Adipocyte (in vitro differentiated cells): ENCODE measurements at regions not wholly inside any gene's neighbourhood (a gene's known extent, or its start where the extent isn't known, plus 50 kb on each side); places are given as distances from the start of the nearest gene placed in this dataset.
A peak's percentile ranks its signal among the peaks of the same experiment; 100 is the strongest.

Experiments used
- DNase-seq: peaks from one replicate; pipeline ENCODE4 v3.0.0-alpha.2; 2015; ENCODE audit warnings: low read depth
- H3K27me3 ChIP-seq: replicated peaks from 2 replicates; pipeline ENCODE4 v1.7.0; 2013; ENCODE audit warnings: mild to moderate bottlenecking, low read length, moderate library complexity; ENCODE audit not compliant: control insufficient read depth, insufficient read depth
- H3K36me3 ChIP-seq: 2 replicates; pipeline ENCODE4 v1.7.0; 2013; ENCODE audit warnings: low read length, mild to moderate bottlenecking, moderate library complexity; ENCODE audit not compliant: control insufficient read depth, insufficient read depth, severe bottlenecking
- H3K4me1 ChIP-seq: 2 replicates; pipeline ENCODE4 v1.7.0; 2013; ENCODE audit warnings: mild to moderate bottlenecking, low read length, moderate library complexity; ENCODE audit not compliant: control insufficient read depth, insufficient read depth
- H3K4me3 ChIP-seq: 2 replicates; pipeline ENCODE4 v1.7.0; 2013; ENCODE audit warnings: mild to moderate bottlenecking, low read length, moderate library complexity
- H3K9ac ChIP-seq: 2 replicates; pipeline ENCODE4 v1.7.0; 2013; ENCODE audit warnings: mild to moderate bottlenecking, low read length, moderate library complexity
- H3K9me3 ChIP-seq: 2 replicates; pipeline ENCODE4 v1.7.0; 2013; ENCODE audit warnings: mild to moderate bottlenecking, low read length, moderate library complexity; ENCODE audit not compliant: control insufficient read depth

- Histone ChIP-seq H3K9ac (no peak overlapping the region), H3K36me3 (no peaks in the 10 kb centered on the region), H3K4me3 (no peak overlapping the region), H3K27me3 (no peaks in the 10 kb centered on the region), H3K9me3 (no peaks in the 10 kb centered on the region), H3K4me1 (no peaks in the 10 kb centered on the region)
- no peak for DNase-seq
Measured at GRCh38 chr5:158537366-158537765, 562.4 kb downstream of the EBF1 start.

- Histone ChIP-seq H3K4me3 (no peak overlapping the region), H3K36me3 (no peaks in the 10 kb centered on the region), H3K4me1 (peaks cover 27% of the 10 kb centered on the region), H3K27me3 (no peaks in the 10 kb centered on the region), H3K9ac (no peak overlapping the region), H3K9me3 (no peaks in the 10 kb centered on the region)
- no peak for DNase-seq
Measured at GRCh38 chr5:158534203-158534602, 565.5 kb downstream of the EBF1 start.

GRCh38 chr5:158532739-158533138 is 567.0 kb downstream of the EBF1 start:
- DNase-seq, result no peak
- Histone ChIP-seq H3K27me3 (no peaks in the 10 kb centered on the region), H3K9me3 (no peaks in the 10 kb centered on the region), H3K4me3 (no peak overlapping the region), H3K36me3 (no peaks in the 10 kb centered on the region), H3K9ac (no peak overlapping the region), H3K4me1 (peaks cover 30% of the 10 kb centered on the region)

- Histone ChIP-seq H3K4me3 (no peak overlapping the region), H3K9ac (no peak overlapping the region), H3K27me3 (no peaks in the 10 kb centered on the region), H3K9me3 (no peaks in the 10 kb centered on the region), H3K36me3 (no peaks in the 10 kb centered on the region), H3K4me1 (peaks cover 30% of the 10 kb centered on the region)
- DNase-seq, result peak; percentile 33
Measured at GRCh38 chr5:158531860-158532259, 567.9 kb downstream of the EBF1 start.

- Histone ChIP-seq H3K36me3 (no peaks in the 10 kb centered on the region), H3K9ac (no peak overlapping the region), H3K27me3 (no peaks in the 10 kb centered on the region), H3K4me1 (peaks cover 30% of the 10 kb centered on the region), H3K4me3 (no peak overlapping the region), H3K9me3 (peaks cover 4% of the 10 kb centered on the region)
- DNase-seq, result peak; percentile 61
Measured at GRCh38 chr5:158530115-158530514, 569.6 kb downstream of the EBF1 start.

GRCh38 chr5:158529454-158529853 is 570.3 kb downstream of the EBF1 start:
- Histone ChIP-seq H3K4me3 (no peak overlapping the region), H3K36me3 (no peaks in the 10 kb centered on the region), H3K4me1 (peaks cover 30% of the 10 kb centered on the region), H3K9me3 (peaks cover 4% of the 10 kb centered on the region), H3K9ac (no peak overlapping the region), H3K27me3 (no peaks in the 10 kb centered on the region)
- no peak for DNase-seq

- Histone ChIP-seq H3K9ac (no peak overlapping the region), H3K27me3 (no peaks in the 10 kb centered on the region), H3K4me1 (peaks cover 33% of the 10 kb centered on the region), H3K36me3 (no peaks in the 10 kb centered on the region), H3K4me3 (no peak overlapping the region), H3K9me3 (peaks cover 4% of the 10 kb centered on the region)
- no peak for DNase-seq
Measured at GRCh38 chr5:158525663-158526062, 574.1 kb downstream of the EBF1 start.

GRCh38 chr5:158524070-158524469 is 575.6 kb downstream of the EBF1 start:
- Histone ChIP-seq H3K36me3 (no peaks in the 10 kb centered on the region), H3K4me3 (no peak overlapping the region), H3K27me3 (no peaks in the 10 kb centered on the region), H3K4me1 (peaks cover 32% of the 10 kb centered on the region), H3K9ac (no peak overlapping the region), H3K9me3 (peaks cover 4% of the 10 kb centered on the region)
- no peak for DNase-seq

- Histone ChIP-seq H3K4me1 (peaks cover 32% of the 10 kb centered on the region), H3K27me3 (no peaks in the 10 kb centered on the region), H3K36me3 (no peaks in the 10 kb centered on the region), H3K4me3 (peak overlapping the region; percentile 67), H3K9ac (peak overlapping the region; percentile 80), H3K9me3 (peaks cover 4% of the 10 kb centered on the region)
- peak; percentile 65 for DNase-seq
Measured at GRCh38 chr5:158522776-158523175, 576.9 kb downstream of the EBF1 start.

GRCh38 chr5:158521995-158522394 is 577.7 kb downstream of the EBF1 start:
- peaks cover 36% of the 10 kb centered on the region for H3K4me1 ChIP-seq
- peak overlapping the region; percentile 67 for H3K4me3 ChIP-seq
- no peaks in the 10 kb centered on the region for H3K27me3 ChIP-seq
- DNase-seq, result peak; percentile 91
- H3K36me3 ChIP-seq, result no peaks in the 10 kb centered on the region
- peak overlapping the region; percentile 80 for H3K9ac ChIP-seq
- H3K9me3 ChIP-seq, result peaks cover 4% of the 10 kb centered on the region

GRCh38 chr5:158519433-158520021 is 580.2 kb downstream of the EBF1 start:
- peak overlapping the region; percentile 47 for H3K9ac ChIP-seq
- peaks cover 55% of the 10 kb centered on the region for H3K4me1 ChIP-seq
- H3K4me3 ChIP-seq, result no peak overlapping the region
- H3K27me3 ChIP-seq, result no peaks in the 10 kb centered on the region
- H3K9me3 ChIP-seq, result no peaks in the 10 kb centered on the region
- peak; percentile 83 for DNase-seq
- no peaks in the 10 kb centered on the region for H3K36me3 ChIP-seq

- no peaks in the 10 kb centered on the region for H3K36me3 ChIP-seq
- DNase-seq, result no peak
- H3K4me1 ChIP-seq, result peaks cover 53% of the 10 kb centered on the region
- H3K9me3 ChIP-seq, result no peaks in the 10 kb centered on the region
- no peaks in the 10 kb centered on the region for H3K27me3 ChIP-seq
- no peak overlapping the region for H3K4me3 ChIP-seq
- no peak overlapping the region for H3K9ac ChIP-seq
Measured at GRCh38 chr5:158516521-158516920, 583.2 kb downstream of the EBF1 start.
